MV-4-11 (cell line): ENCODE measurements at regions not wholly inside any gene's neighbourhood (a gene's known extent, or its start where the extent isn't known, plus 50 kb on each side); places are given as distances from the start of the nearest gene placed in this dataset.
A peak's percentile ranks its signal among the peaks of the same experiment; 100 is the strongest.
"Not testable (repeated sequence)": the region's sequence is repeated elsewhere in the genome, so short reads cannot be mapped to it uniquely, and the experiment has no call there.

Experiments used
- DNase-seq: peaks from one replicate; lab custom pipeline; 2025; lab: John Stamatoyannopoulos, UW

- no peak for DNase-seq
These were observed 95.0 kb downstream of the SNX5 start for GRCh38 chr20:17873410-17874270.

DNA sequence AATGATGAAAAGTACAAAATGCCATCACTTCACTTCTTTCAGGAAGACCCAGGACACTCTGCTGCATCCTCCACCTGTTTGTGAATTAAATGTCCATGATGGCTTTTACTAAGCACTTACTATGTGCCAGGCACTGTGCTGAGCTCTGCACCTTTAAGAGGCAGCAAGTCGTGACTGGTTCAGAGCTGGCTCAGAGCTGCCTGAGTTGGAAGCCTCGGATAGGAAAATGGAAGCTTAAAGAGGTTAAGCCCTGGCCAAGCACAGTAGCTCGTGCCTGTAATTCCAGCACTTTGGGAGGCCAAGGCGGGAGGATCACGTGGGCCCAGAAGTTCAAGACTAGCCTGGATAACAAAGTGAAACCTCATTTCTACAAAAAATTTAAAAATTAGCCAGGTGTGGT, 95.6 kb downstream of the SNX5 start:
- no peak for DNase-seq

DNA sequence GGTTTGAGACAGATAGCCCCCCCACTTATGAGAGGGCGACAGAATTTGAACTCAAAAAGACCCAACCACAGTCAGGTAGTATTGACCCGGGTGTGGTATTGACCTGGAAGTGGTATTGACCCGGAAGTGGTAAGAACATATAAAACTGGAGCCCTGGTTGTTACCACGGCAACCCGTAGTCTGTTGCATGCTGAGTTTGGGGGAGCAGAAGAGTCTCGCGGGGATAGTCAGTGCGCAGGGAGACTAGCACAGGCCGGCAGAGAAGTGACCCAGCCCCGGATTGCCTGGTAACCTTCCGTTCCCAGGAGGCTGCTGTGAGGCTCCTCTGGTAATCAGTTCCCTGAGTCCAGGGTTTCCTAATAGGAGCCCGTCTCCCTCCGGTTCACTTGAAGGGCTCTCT, 96.2 kb downstream of the SNX5 start:
- peak; percentile 11 for DNase-seq

- no peak for DNase-seq
These were observed 96.7 kb downstream of the SNX5 start for GRCh38 chr20:17871886-17872285.

- DNase-seq: no peak
These were observed 97.4 kb downstream of the SNX5 start for GRCh38 chr20:17871181-17871580.

DNA sequence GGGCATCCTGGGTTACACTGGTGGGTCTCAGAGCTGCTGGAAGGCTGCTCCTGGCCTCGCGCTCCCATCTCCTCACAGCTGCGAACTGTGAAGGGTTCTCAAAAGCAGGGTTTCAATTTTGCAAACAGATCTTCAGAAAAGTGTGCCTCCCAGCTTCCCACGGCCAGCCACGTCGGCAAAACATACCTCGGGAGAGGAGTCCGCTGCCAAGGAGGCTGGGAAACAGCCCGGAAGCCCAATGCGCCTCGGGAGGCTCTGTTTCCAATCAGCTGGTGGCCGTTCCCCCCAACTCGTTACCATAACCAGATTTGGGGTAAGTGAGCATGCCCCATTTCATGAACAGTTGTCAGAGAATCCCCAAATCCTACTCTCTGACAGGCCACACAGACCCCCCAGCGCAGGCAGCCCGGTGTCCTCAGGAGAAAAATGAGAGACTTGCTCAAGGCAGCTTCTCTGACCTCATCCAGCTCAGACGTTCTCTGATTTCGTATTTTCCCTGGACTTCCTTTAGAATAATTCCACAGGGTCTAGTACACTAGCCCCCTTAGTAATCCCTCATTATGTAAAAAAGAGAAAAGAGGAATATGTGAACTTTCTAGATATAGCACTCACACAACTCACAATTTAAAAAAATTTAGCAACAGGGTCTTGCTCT, 98.4 kb downstream of the SNX5 start:
- no peak for DNase-seq

DNA sequence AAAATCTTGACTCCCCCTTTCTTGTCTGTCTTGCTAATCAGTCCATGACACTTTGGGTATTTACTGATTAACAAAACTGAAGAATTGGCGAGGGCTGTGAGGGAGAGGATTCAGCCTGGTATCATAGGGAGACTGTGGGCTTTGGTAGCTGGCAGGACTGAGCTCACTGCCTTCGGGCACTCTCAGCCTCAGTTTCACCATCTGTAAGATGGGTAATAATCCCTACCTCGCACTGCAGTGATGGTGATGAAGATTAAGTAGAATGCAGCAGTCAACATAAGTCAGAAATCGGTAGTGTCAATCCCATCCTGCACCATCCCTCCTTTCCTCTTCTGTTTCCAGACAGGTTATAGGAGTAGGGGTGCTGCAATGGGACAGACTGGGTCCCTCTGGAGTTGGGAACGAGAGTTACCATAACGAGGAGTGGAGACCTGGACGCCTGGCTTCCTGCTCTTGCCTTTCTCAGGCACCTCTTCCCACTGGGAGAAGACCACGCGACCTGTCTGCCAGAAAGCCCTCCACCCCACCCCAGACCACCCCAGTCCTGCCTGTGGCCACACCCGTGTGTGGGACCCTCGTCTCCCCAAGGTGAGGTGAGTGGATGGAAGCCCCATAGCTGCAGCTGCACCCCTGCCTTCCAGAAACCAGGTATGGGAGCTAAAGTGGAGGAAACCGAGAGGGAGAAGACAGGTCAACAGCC, 99.1 kb downstream of the SNX5 start:
- DNase-seq: no peak

DNA sequence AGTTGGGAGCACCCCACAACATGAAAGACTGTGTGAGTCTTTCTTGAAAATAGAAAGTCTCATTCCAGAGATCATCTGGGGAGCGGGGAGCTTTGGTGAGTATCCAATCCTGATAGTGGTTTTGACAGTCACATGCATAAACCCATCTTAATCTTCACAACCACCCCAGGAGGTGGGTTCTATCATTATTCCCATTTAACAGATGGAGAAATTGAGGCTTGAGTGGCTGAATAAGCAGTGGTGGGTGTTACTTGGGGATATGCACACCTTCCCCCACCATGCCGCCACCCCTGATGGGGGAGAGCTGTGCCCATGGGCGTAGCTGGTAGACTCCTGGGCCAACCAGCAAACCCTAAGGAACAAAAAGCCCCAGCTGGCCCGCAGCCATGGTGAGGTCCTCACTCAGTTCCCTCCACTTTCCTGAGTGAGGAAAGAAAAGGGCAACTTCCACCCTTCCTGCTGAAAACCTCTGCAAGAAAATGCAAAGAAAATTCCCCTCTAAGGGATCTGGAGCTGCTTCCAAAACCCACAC, 99.8 kb downstream of the SNX5 start:
- no peak for DNase-seq

- no peak for DNase-seq
These were observed 100.4 kb downstream of the SNX5 start for GRCh38 chr20:17868151-17868550.

DNA sequence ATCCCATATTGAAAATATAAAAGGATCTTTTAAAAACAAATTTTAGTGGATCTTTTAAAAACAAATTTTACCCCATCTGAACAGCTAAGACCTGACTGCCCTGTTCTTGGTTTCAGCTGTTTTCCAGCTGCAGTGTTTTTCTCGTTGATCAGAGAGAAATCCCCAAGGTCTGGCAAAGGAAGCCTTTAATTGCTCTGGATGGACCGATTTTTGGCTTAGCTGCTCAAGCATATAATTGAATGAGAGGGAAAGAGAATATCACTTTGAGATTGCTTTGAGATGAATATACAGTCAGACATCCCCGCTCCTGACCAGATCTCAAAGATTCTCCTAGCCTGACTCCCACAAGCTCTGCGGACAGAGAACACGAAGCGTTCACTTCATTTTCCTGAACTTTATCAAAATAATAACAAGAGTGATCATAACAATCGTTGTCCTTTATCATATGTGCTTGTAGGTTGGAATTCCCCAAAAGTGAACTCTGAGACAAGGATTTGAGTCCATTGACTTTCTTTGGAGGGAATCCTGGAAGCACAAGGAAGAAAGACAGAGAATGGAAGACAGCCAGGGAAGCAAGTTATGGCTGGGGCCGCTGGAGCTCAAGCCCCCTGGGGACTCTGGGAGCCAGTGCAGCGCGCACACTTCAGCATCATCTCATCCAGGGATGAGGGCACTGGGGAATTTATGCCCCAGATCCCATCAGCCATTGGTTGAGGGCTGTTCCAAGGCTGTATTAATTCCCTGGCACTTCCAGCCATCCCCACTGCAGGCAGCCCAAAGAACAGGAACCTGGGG, 101.3 kb downstream of the SNX5 start:
- DNase-seq: no peak

- no peak for DNase-seq
These were observed 102.2 kb downstream of the SNX5 start for GRCh38 chr20:17866234-17867001.

DNA sequence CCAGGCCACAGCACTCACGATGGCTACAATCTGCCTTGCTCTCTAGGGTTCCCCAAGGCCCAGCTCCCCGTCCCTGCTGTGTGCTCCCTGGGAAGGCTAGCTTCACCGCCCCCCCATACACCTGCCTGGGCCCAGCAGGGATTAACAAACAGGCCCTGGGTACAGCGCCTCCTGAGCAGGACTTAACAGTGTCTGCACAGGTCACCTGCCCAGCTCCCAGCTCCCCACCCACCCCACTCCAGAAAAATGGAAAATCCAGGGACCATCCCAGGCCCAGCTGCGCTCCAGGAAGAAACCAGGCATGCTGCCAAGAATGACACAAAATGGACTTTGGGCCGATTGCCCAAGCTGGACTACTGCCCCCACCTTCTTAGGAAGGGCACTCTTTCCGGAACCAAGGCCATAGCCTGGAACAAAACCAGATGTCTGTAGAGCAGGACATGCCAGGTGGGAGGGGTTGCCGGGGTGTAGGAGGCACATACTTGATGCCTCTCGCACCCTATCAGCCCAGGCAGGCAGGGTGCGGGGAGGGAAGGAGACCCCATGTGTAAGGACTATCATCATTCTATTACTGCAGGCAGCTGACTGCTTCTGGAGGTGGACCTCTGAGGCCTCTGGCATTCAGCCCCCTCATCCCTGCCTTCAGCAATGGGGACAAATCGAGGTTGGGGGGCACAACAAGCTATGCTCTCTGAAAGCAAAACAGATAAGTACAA, 104.9 kb downstream of the SNX5 start:
- no peak for DNase-seq

DNA sequence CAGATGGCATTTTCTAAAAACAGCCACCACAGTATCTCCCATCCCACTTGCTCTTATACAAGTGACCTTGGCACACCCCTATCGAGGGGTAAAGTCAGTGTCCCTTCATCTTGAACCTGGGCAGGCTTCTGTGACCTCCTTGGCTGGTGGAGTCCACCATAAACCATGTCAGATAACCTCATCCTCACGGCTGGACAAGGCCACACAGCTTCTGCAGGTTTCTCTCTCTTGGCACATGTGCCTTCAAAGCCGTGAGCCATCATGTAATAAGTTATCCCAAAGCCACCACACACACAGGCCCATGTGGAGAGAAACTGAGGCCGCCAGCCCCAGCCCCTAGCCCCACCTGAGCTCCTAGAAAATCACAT, 105.4 kb downstream of the SNX5 start:
- no peak for DNase-seq

- DNase-seq: no peak
These were observed 106.4 kb downstream of the SNX5 start for GRCh38 chr20:17862171-17862570.

DNA sequence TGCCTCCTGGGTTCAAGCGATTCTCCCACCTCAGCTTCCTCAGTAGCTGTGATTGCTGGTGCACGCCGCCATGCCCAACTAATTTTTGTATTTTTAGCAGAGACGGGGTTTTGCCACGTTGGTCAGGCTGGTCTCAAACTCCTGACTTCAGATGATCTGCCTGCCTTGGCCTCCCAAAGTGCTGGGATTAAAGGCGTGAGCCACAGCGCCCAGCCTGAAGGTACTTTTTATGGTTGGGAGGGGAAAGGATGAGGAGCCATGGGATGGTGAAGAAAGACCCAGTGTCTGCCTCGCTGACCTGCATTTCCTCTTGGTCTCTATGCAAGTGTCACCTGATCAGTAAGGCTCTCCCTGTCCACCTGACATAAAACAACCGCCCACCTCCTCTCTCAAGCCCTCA, 107.0 kb downstream of the SNX5 start:
- not testable (repeated sequence) for DNase-seq

- DNase-seq: peak; percentile 84
These were observed 108.0 kb downstream of the SNX5 start for GRCh38 chr20:17860301-17861197.

DNA sequence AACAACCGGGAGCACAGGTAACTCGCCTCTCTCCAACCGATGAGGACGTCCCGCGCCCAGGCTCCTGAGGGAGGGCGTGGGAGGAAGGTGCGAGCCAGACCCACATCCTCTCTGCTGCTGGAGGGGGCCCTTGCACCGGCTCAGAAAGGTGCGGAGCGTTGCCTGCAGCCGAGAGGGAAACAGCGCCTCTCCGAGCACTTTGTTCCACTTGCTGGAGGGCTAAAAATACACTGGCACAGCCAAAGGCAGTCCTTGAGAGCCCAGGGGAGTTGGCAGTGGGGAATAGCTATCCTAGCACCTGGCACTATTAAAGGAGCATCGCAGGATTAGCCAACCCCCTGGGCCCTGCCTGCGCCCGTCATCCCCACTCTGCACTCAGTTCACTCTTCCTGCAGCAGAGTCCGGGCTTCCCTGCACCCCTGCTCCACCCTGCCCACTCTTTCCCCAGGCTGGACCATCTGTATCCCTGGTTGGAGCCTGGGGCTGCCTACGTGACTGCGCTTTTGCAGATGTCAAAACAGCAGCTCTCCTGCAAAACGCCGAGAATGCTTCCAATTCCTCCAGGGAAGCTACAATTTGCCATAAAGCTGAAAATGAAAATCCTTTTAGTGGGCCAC, 108.9 kb downstream of the SNX5 start:
- DNase-seq: no peak

DNA sequence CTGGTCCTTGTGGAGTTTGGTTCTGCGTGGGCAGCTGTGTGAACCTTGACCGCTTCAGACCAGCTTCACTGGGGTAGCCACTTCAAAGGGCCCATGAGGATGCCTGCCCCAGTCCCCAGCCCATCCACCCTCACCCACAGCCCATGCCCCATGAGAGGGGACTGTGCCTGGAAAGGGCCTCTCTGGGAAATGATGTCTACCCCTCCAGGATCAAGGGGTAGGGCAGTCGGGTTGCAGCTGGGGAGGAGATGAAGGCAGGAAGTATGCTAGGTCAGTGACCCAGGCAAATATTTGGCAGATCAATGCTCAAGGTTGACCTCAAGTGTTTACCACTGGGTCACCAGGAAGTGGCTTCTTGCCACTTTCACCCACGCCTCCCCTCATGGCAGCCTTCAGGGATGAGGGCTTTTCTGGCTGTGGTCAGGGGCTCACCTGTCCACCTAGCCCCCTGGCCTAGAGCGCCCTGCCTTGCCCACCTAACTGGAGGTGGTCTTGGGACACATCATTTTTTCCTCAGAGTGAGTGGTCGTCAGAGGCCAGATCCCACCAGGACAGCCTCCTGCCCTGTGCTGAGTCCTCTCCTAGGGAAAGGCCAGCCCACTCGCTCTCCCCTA, 109.5 kb downstream of the SNX5 start:
- DNase-seq: peak; percentile 22
